HG02840 (cell line): ENCODE measurements at regions not wholly inside any gene's neighbourhood (a gene's known extent, or its start where the extent isn't known, plus 50 kb on each side); places are given as distances from the start of the nearest gene placed in this dataset.
"Not testable (repeated sequence)": the region's sequence is repeated elsewhere in the genome, so short reads cannot be mapped to it uniquely, and the experiment has no call there.

Experiments used
- ATAC-seq: cut with Tn5 transposase; IDR thresholded peaks from one replicate; pipeline ENCODE4 v1.9.1; 2021; ENCODE audit warnings: mild to moderate bottlenecking, moderate library complexity, moderate number of reproducible peaks; ENCODE audit not compliant: unreplicated experiment, low FRiP score

DNA sequence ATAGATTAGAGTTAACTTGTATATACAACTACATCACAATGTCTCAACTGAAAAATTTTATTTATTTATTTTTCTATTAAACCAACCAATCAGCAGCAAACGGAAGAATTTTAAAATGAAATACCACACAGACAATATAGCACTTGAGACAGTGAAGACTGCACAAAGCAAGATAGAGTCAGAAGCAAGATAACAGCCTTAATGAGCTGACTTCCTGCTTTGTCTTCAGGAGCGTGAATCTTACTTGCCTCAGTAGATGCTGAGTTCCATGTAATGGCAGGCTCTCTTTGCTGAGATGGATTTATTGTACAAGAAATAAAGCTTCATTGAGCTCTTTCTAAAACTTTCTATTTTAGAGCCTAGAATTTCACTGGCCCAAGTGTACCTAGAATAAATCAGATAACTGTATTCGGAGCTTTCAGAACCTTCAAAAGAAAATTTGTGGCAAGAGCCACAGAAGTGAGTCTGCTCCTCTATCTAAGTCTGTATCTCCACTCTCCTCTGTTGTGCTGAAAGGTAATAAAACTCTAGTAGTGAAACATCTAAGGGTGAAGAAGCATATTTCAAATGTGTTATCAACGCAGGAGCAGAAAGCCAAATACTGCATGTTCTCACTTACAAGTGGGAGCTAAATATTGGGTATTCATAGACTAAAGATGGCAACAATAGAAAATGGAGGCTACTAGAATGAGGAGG is 83.3 kb upstream of the ANKRD55 start:
- no peak for ATAC-seq

GRCh38 chr5:56314529-56314928 is 81.4 kb upstream of the ANKRD55 start:
- ATAC-seq, result no peak

DNA sequence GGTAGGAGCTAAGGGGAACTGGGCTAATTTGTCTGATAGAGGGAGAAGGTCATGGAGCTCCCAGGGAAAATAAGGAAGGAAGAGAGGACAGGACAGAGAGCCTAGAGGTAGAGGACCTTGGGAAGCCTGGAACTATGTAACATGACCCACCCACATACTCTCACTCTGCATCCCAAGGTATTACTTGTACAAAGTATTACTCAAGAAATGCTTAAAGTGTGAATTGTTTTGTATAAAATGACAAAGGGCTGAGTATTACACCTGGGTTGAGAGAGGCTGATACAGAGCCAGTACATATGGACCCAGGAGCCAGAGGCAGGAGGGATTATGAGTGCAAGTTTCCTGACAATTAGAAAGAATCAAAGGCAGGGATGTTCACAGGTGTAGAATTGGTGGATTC is 80.5 kb upstream of the ANKRD55 start:
- ATAC-seq, result no peak

DNA sequence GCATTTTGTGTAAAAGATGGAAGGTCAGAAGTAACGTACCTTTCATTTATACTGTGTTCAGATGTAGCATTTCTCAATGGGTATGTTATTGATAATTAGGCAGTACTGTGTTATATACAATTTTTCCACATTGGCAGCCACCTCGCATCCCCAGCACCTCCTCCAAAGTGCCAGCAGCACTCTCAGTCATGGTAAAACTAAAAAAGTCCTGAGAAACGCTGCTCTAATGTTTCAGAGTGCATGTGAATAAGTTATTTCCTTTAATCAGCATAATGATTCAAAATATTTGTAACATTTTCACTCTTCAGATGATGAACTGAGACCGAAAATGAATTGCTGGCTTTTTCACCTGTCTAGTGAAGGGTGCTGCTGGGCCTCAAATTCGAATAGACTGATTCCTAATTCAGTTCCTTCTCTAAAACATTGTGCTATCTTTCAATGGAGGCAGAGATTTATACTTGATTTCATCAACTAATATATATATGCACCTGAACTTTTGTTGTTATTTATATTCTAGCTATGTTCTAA is 79.9 kb upstream of the ANKRD55 start:
- no peak for ATAC-seq

- ATAC-seq, result no peak
Observed at GRCh38 chr5:56311306-56311905, 78.3 kb upstream of the ANKRD55 start.

DNA sequence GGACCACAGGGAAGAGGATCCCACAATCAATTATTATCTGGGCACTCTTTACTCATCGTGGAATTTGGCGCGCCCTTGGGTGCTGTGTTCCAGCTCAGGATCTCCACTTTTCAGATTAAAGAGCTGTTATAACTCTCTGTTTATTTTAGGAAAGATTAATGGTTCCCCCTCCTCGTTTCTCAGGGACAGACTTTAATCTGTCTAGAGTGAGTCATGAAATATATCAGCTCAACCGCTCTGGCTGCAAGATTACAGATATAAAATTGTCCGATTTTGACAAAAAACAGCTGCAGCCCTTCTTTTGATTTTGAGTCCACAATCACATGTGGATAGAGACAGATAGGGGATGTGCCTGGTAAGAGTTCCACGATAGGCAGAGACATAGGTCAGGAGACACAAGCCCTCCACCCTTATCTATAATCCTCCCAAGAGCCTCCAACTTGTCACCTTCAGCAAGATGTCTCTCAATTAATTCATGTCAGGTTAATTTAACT is 77.6 kb upstream of the ANKRD55 start:
- no peak for ATAC-seq

DNA sequence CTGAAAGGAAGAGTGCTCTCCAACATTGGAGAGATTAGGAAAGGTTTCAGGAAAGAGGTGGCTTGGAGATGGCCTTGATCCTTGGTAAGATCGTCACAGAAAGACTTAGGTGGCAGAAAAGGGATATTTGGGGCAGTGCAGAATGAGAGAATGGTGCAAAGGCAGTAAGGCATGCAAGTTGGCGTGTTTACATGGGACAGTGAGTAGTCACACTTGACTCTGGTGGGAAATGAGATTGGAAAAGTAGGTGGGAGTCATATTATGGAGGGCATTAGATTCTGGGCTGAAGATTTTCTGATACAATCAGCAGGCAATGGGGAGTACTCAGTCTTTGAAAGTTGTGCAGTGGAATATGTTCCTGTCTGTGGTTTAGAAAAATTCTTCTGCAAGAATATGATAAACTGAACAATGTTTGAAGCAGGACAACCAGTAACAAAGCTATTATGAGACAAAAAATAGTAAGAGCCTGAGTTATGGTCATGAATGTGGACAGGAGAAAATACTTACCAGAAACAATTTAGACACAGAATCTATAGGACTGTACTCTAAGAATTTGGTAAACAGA is 76.2 kb upstream of the ANKRD55 start:
- no peak for ATAC-seq

DNA sequence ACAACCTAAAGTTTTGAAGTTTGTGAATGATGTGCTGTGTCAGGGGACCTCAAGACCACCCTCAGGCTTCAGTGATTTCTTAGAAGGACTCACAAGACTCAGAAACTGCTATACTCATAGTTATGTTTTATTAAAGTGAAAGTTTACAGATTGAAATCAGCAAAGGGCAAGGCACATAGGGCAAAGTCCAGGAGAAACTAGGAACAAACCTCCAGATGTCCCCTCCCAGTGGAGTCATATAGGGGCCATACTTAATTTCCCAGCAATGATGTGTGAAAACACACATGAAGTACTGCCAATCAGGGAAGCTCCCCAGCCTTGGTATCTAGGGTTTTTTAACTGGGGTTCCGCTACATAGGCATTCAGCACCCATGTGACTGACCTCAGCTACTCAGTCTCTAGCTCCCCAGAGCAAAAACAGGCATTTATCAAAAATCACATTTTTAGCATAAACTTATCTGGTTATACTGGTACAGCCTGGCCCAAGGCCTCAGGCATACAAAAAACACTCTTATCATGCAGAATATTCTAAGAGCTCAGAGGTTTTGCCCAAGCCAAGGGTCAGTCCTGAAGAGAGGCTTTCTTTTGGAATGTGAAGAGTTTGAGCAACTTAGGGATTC is 74.7 kb upstream of the ANKRD55 start:
- no peak for ATAC-seq

- no peak for ATAC-seq
Observed at GRCh38 chr5:56306433-56307150, 73.5 kb upstream of the ANKRD55 start.

- ATAC-seq, result no peak
Observed at GRCh38 chr5:56305001-56305950, 72.1 kb upstream of the ANKRD55 start.

DNA sequence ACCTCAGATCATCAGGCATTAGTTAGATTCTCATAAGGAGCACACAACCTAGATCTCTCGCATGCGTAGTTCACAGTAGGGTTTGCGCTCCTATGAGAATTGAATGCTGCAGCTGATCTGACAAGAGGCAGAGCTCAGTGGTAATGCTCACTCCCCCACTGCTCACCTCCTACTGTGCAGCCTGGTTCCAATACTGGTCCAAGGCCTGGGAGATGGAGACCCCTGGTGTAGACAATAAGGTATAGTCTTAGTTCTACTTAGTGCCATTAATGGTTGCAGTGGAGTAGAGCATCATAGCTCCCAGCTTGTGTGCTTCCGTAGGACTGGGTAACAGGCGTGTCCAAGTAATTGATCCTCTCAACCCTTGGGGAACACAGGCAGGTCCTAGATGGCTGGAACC is 70.4 kb upstream of the ANKRD55 start:
- ATAC-seq, result no peak

- no peak for ATAC-seq
Observed at GRCh38 chr5:56302027-56302426, 68.9 kb upstream of the ANKRD55 start.

- ATAC-seq, result no peak
Observed at GRCh38 chr5:56301069-56301468, 67.9 kb upstream of the ANKRD55 start.

DNA sequence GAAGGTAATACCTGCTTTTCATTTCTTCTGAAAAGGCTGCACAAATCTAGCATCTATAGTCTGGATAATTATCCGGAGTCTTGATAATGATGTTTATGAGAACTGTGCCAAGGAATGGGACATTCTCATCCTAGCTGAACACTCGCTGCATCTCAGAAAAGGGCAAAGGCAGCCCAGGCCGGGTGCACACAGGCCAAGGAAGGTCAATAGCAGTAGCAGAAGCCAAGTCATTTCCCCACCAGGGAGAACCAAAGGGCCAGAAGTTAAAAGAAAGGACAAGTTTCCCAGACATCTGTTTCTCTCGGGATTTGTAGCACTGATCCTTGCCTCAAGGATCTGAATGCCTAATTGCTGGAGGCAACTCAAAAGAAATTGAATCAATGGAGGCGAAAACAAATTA is 66.1 kb upstream of the ANKRD55 start:
- ATAC-seq, result no peak

- no peak for ATAC-seq
Observed at GRCh38 chr5:56298336-56299090, 65.4 kb upstream of the ANKRD55 start.

DNA sequence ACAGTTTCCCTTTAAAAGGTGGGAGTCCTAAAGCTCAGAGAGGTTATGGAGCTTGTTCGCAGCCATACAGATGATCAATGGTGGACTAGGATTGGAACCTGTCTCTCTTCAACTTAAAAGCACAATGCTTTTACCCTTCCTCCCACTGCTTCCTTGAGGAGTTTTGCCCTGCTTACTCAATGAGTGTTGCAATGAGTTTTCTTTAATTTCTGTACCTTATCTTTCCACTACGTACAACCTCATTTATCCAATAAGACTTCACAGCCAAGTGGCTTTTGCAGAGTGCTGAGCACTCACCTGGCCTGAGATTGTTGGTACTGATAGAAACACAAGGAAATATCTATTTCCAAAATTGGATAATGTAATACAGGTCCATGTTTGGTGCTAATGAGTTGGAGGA is 64.7 kb upstream of the ANKRD55 start:
- ATAC-seq, result no peak

GRCh38 chr5:56295311-56295710 is 62.2 kb upstream of the ANKRD55 start:
- not testable (repeated sequence) for ATAC-seq

- no peak for ATAC-seq
Observed at GRCh38 chr5:56294354-56294753, 61.2 kb upstream of the ANKRD55 start.

DNA sequence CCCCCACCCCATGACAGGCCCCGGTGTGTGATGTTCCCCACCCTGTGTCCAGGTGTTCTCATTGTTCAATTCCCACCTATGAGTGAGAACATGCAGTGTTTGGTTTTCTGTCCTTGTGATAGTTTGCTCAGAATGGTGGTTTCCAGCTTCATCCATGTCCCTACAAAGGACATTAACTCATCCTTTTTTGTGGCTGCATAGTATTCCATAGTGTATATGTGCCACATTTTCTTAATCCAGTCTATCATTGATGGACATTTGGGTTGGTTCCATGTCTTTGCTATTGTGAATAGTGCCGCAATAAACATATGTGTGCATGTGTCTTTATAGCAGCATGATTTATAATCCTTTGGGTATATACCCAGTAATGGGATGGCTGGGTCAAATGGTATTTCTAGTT is 59.7 kb upstream of the ANKRD55 start:
- ATAC-seq, result not testable (repeated sequence)
